ENCODE measurements at regions not wholly inside any gene's neighbourhood (a gene's known extent, or its start where the extent isn't known, plus 50 kb on each side); places are given as distances from the start of the nearest gene placed in this dataset.

DNA sequence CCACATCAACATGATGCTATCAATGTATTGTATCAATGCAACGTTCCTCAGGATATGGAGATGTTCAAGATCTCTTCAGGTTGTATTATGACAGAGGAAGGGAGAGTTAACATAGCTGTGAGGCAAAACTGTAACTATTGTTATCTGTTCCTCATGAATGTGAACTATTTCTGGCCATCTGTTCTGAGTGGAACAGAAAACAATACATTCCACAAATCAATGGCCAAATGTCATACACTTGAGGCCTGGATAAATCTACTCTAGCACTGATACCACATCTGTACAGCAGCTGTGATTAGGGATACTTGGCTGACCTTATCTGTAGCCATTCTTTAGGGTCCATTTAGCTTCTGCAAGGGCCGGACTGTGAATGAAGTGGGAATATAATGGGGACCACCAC lies 447.9 kb downstream of the IRS1 start:
- Histone ChIP-seq H3K36me3 (ENCODE audit: low read length) (no peaks in the 10 kb centered on the region), H4K20me1 (ENCODE audit: low read depth, low read length) (no peaks in the 10 kb centered on the region), H3K79me2 (ENCODE audit: insufficient read depth, low read length) (no peaks in the 10 kb centered on the region), H3K4me3 (ENCODE audit: insufficient read depth, low read length, poor library complexity, severe bottlenecking) (no peak overlapping the region), H3K4me2 (ENCODE audit: low read depth, low read length, poor library complexity, severe bottlenecking) (no peak overlapping the region), H2AFZ (ENCODE audit: low read depth, low read length, severe bottlenecking) (no peak overlapping the region), H3K27ac (ENCODE audit: low read depth, low read length) (no peak overlapping the region), H3K9me2 (replicated peaks; ENCODE audit: insufficient read depth, low read length) (no peaks in the 10 kb centered on the region), H3K27me3 (ENCODE audit: low read length) (no peaks in the 10 kb centered on the region), H3K9me3 (ENCODE audit: insufficient read depth, low read length) (no peaks in the 10 kb centered on the region), H3F3A (ENCODE audit: insufficient read depth) (no peaks in the 10 kb centered on the region), H3K9ac (ENCODE audit: low read length) (no peak overlapping the region)
- no peak for TF ChIP-seq EZH2phosphoT487 (conservative IDR thresholded peaks at IDR 0.05; ENCODE audit: low read length)
- TF ChIP-seq, protein P1, sequence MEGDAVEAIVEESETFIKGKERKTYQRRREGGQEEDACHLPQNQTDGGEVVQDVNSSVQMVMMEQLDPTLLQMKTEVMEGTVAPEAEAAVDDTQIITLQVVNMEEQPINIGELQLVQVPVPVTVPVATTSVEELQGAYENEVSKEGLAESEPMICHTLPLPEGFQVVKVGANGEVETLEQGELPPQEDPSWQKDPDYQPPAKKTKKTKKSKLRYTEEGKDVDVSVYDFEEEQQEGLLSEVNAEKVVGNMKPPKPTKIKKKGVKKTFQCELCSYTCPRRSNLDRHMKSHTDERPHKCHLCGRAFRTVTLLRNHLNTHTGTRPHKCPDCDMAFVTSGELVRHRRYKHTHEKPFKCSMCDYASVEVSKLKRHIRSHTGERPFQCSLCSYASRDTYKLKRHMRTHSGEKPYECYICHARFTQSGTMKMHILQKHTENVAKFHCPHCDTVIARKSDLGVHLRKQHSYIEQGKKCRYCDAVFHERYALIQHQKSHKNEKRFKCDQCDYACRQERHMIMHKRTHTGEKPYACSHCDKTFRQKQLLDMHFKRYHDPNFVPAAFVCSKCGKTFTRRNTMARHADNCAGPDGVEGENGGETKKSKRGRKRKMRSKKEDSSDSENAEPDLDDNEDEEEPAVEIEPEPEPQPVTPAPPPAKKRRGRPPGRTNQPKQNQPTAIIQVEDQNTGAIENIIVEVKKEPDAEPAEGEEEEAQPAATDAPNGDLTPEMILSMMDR (IDR thresholded peaks at IDR 0.05; ENCODE audit: insufficient read depth, low read length, poor library complexity, severe bottlenecking): no peak

DNA sequence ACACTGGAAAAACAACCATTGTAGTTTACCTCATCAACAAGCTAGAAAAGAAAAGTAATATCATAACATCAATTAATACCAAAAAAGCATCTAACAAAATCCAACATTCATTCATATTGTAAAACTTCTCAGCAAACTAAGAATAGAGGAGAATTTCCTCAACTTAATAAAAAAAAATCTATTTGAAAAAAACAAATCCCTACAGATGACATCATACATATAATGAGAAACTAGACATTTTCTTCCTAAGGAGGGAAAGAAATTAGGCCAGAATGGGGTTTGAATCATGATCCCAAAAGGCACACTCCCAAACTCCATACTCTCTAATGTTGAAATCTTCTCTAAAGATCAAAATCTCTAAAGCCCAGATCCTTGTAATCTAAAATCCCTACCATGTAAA lies 460.0 kb downstream of the IRS1 start:
- TF ChIP-seq EZH2phosphoT487 (conservative IDR thresholded peaks at IDR 0.05; ENCODE audit: low read length): no peak
- TF ChIP-seq, protein P1 (IDR thresholded peaks at IDR 0.05; ENCODE audit: insufficient read depth, low read length, poor library complexity, severe bottlenecking): no peak
- Histone ChIP-seq H3K36me3 (ENCODE audit: low read length) (no peaks in the 10 kb centered on the region), H3K27ac (ENCODE audit: low read depth, low read length) (no peak overlapping the region), H2AFZ (ENCODE audit: low read depth, low read length, severe bottlenecking) (no peak overlapping the region), H4K20me1 (ENCODE audit: low read depth, low read length) (no peaks in the 10 kb centered on the region), H3K27me3 (ENCODE audit: low read length) (0 out of 2 replicates have a peak, but pooled peaks cover 2% of the 10 kb centered on the region), H3K79me2 (ENCODE audit: insufficient read depth, low read length) (no peaks in the 10 kb centered on the region), H3K9me3 (ENCODE audit: insufficient read depth, low read length) (no peaks in the 10 kb centered on the region), H3K4me2 (ENCODE audit: low read depth, low read length, poor library complexity, severe bottlenecking) (no peak overlapping the region), H3K9me2 (replicated peaks; ENCODE audit: insufficient read depth, low read length) (no peaks in the 10 kb centered on the region; the same call in 1 of the 2 replicates), H3K9ac (ENCODE audit: low read length) (no peak overlapping the region), H3K4me3 (ENCODE audit: insufficient read depth, low read length, poor library complexity, severe bottlenecking) (no peak overlapping the region), H3F3A (ENCODE audit: insufficient read depth) (no peaks in the 10 kb centered on the region)

DNA sequence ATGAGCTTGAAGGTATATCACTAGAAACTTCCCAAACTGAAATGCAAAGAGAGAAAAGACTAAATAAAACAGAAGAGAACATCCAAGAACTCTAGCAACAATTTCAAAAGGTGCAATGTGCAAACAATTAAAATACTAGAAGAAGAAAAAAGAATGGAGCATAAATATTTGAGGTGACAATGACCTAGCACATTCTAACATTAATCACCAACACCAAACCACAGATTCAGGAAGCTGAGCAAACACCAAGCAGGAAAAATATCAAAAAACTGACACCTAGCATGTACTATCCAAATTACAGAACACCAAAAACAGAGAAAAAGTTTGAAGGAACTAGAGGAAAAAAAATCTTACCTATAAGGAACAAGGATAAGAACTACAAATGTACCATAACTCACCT lies 460.8 kb downstream of the IRS1 start:
- TF ChIP-seq EZH2phosphoT487 (conservative IDR thresholded peaks at IDR 0.05; ENCODE audit: low read length): no peak
- TF ChIP-seq, protein P1 (IDR thresholded peaks at IDR 0.05; ENCODE audit: insufficient read depth, low read length, poor library complexity, severe bottlenecking): no peak
- H2AFZ ChIP-seq (ENCODE audit: low read depth, low read length, severe bottlenecking): no peak overlapping the region
- H3K4me3 ChIP-seq (ENCODE audit: insufficient read depth, low read length, poor library complexity, severe bottlenecking): no peak overlapping the region
- no peaks in the 10 kb centered on the region for H3K36me3 ChIP-seq (ENCODE audit: low read length)
- H3K4me2 ChIP-seq (ENCODE audit: low read depth, low read length, poor library complexity, severe bottlenecking): no peak overlapping the region
- H4K20me1 ChIP-seq (ENCODE audit: low read depth, low read length): no peaks in the 10 kb centered on the region
- H3K27me3 ChIP-seq (ENCODE audit: low read length): 0 out of 2 replicates have a peak, but pooled peaks cover 2% of the 10 kb centered on the region
- H3K9me3 ChIP-seq (ENCODE audit: insufficient read depth, low read length): no peaks in the 10 kb centered on the region
- H3K9me2 ChIP-seq (replicated peaks; ENCODE audit: insufficient read depth, low read length): no peaks in the 10 kb centered on the region; the same call in 1 of the 2 replicates
- H3K9ac ChIP-seq (ENCODE audit: low read length): no peak overlapping the region
- H3K27ac ChIP-seq (ENCODE audit: low read depth, low read length): no peak overlapping the region
- H3F3A ChIP-seq (ENCODE audit: insufficient read depth): no peaks in the 10 kb centered on the region
- H3K79me2 ChIP-seq (ENCODE audit: insufficient read depth, low read length): no peaks in the 10 kb centered on the region
